Ecto neural progenitor cell (in vitro differentiated cells): ENCODE measurements at regions not wholly inside any gene's neighbourhood (a gene's known extent, or its start where the extent isn't known, plus 50 kb on each side); places are given as distances from the start of the nearest gene placed in this dataset.
"Not testable (repeated sequence)": the region's sequence is repeated elsewhere in the genome, so short reads cannot be mapped to it uniquely, and the experiment has no call there.

ENCODE experiments used
- DNase-seq: peaks from one replicate; pipeline ENCODE4 v3.0.0-alpha.2; 2018; ENCODE audit warnings: low spot score

- not testable (repeated sequence) for DNase-seq
Measured at GRCh38 chr16:46387720-46388119, 233.5 kb downstream of the SHCBP1 start.

- not testable (repeated sequence) for DNase-seq
Measured at GRCh38 chr16:46386805-46387620, 234.2 kb downstream of the SHCBP1 start.

GRCh38 chr16:46386110-46386771 is 234.9 kb downstream of the SHCBP1 start:
- peak; percentile 66 for DNase-seq

- peak; percentile 74 for DNase-seq
Measured at GRCh38 chr16:46384285-46385061, 236.7 kb downstream of the SHCBP1 start.

GRCh38 chr16:46383581-46383980 is 237.6 kb downstream of the SHCBP1 start:
- not testable (repeated sequence) for DNase-seq

GRCh38 chr16:46382791-46383541 is 238.2 kb downstream of the SHCBP1 start:
- DNase-seq = not testable (repeated sequence)

- not testable (repeated sequence) for DNase-seq
Measured at GRCh38 chr16:46382079-46382478, 239.1 kb downstream of the SHCBP1 start.

GRCh38 chr16:46381344-46381743 is 239.8 kb downstream of the SHCBP1 start:
- peak; percentile 51 for DNase-seq
